DOHH2 (cell line): ENCODE measurements at regions not wholly inside any gene's neighbourhood (a gene's known extent, or its start where the extent isn't known, plus 50 kb on each side); places are given as distances from the start of the nearest gene placed in this dataset.

Experiments
- H3F3A ChIP-seq: fragments of 200-600 bp; sonication (generic), shearing (Covaris generic); 2 replicates; pipeline ENCODE4 v1.6.0; 2016; ENCODE audit warnings: antibody characterized with exemption, mild to moderate bottlenecking; ENCODE audit not compliant: control insufficient read depth, insufficient read depth
- H3K27ac ChIP-seq: fragments of 200-600 bp; sonication (generic); 2 replicates; pipeline ENCODE4 v1.5.1; 2014; ENCODE audit warnings: low read depth, mild to moderate bottlenecking, low read length, moderate library complexity
- H3K27me3 ChIP-seq: fragments of 200-600 bp; sonication (generic); 2 replicates; pipeline ENCODE4 v1.6.1; 2014; ENCODE audit warnings: mild to moderate bottlenecking, low read length, mixed read lengths; ENCODE audit not compliant: control insufficient read depth
- H3K36me3 ChIP-seq: fragments of 200-600 bp; sonication (generic); 2 replicates; pipeline ENCODE4 v1.6.1; 2014; ENCODE audit warnings: mild to moderate bottlenecking, low read length, moderate library complexity, mixed read lengths; ENCODE audit not compliant: control insufficient read depth
- H3K4me1 ChIP-seq: fragments of 200-600 bp; sonication (generic); 2 replicates; pipeline ENCODE4 v1.6.1; 2014; ENCODE audit warnings: mild to moderate bottlenecking, low read length, mixed read lengths; ENCODE audit not compliant: control insufficient read depth
- H3K4me2 ChIP-seq: fragments of 200-600 bp; sonication (generic); 2 replicates; pipeline ENCODE4 v1.6.0; 2014; ENCODE audit warnings: mild to moderate bottlenecking, low read length, moderate library complexity
- H3K4me3 ChIP-seq: fragments of 200-600 bp; sonication (generic); 2 replicates; pipeline ENCODE4 v1.5.1; 2014; ENCODE audit warnings: mild to moderate bottlenecking, low read length, mixed read lengths
- H3K79me2 ChIP-seq: fragments of 200-600 bp; sonication (generic); 2 replicates; pipeline ENCODE4 v1.6.1; 2014; ENCODE audit warnings: mild to moderate bottlenecking, low read length, mixed read lengths; ENCODE audit not compliant: control insufficient read depth
- H3K9me2 ChIP-seq: fragments of 200-600 bp; sonication (generic); replicated peaks from 2 replicates; pipeline ENCODE4 v1.6.1; 2014; ENCODE audit warnings: mild to moderate bottlenecking, low read length, mixed read lengths; ENCODE audit not compliant: control insufficient read depth
- H3K9me3 ChIP-seq: fragments of 200-600 bp; sonication (generic); 2 replicates; pipeline ENCODE4 v1.6.1; 2014; ENCODE audit warnings: antibody characterized with exemption, low read length, mixed read lengths; ENCODE audit not compliant: control insufficient read depth, insufficient read depth
- H4K20me1 ChIP-seq: fragments of 200-600 bp; sonication (generic); 2 replicates; pipeline ENCODE4 v1.6.0; 2014; ENCODE audit warnings: low read depth, mild to moderate bottlenecking, antibody characterized with exemption, low read length, moderate library complexity; ENCODE audit not compliant: control insufficient read depth, insufficient read depth
- EZH2phosphoT487 ChIP-seq: fragments of 200-600 bp; sonication (generic); IDR thresholded peaks from 2 replicates; pipeline ENCODE4 v1.6.1; 2017; ENCODE audit warnings: borderline replicate concordance, mild to moderate bottlenecking, antibody characterized with exemption, low read length, moderate library complexity, mixed read lengths
- TF ChIP-seq, protein P1 (sequence below): fragments of 200-600 bp; sonication (generic); IDR thresholded peaks from one replicate; pipeline ENCODE4 v1.5.1; 2014; ENCODE audit warnings: antibody characterized with exemption, mild to moderate bottlenecking, low read depth, low read length; ENCODE audit not compliant: poor library complexity, severe bottlenecking

DNA sequence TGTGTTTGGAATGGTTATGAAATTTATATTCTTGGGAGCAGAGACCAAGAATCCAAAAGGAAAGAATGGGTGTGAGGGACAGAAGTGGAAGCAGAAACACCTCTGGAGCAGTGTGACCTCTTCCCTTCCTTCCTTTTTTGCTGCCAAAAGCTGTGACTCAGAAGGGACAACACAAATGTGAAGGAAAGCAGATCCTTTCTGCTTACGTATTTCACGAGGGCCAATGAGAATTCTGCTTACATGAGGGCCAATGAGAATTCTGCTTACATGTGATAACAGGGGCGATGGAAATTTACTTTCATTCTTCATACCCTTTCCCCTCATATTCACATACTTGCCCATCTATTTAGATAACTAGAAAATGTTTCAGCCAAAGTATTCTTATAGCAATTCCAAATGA lies 404.6 kb downstream of the PRDM5 start:
- no peak overlapping the region for H3K4me2 ChIP-seq

DNA sequence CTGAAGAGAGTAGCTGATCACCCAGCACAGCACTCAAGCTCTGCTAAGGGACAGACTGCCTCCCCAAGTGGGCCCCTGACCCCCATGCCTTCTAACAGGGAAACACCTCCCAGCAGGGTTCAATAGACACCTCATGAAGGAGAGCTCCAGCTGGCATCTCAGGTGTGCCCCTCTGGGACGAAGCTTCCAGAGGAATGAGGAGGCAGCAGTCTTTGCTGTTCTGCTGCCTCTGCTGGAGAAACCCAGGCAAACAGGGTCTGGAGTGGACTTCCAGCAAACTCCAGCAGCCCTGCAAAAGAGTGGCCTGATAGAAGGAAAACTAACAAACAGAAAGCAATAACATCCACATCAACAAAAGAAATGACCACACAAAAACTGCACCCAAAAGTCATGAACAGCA lies 412.8 kb downstream of the PRDM5 start:
- Histone ChIP-seq H3K4me2 (no peak overlapping the region), H4K20me1 (no peaks in the 10 kb centered on the region), H3K4me3 (no peak overlapping the region), H3K4me1 (no peaks in the 10 kb centered on the region), H3K36me3 (no peaks in the 10 kb centered on the region), H3K27me3 (no peaks in the 10 kb centered on the region), H3K9me2 (no peaks in the 10 kb centered on the region), H3K27ac (no peak overlapping the region), H3K79me2 (no peaks in the 10 kb centered on the region), H3F3A (no peaks in the 10 kb centered on the region), H3K9me3 (no peaks in the 10 kb centered on the region)
- TF ChIP-seq, protein P1, sequence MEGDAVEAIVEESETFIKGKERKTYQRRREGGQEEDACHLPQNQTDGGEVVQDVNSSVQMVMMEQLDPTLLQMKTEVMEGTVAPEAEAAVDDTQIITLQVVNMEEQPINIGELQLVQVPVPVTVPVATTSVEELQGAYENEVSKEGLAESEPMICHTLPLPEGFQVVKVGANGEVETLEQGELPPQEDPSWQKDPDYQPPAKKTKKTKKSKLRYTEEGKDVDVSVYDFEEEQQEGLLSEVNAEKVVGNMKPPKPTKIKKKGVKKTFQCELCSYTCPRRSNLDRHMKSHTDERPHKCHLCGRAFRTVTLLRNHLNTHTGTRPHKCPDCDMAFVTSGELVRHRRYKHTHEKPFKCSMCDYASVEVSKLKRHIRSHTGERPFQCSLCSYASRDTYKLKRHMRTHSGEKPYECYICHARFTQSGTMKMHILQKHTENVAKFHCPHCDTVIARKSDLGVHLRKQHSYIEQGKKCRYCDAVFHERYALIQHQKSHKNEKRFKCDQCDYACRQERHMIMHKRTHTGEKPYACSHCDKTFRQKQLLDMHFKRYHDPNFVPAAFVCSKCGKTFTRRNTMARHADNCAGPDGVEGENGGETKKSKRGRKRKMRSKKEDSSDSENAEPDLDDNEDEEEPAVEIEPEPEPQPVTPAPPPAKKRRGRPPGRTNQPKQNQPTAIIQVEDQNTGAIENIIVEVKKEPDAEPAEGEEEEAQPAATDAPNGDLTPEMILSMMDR: no peak
- TF ChIP-seq EZH2phosphoT487: no peak

More for the DNA sequence above, 404.6 kb downstream of the PRDM5 start:
- Histone ChIP-seq H3K9me2 (no peaks in the 10 kb centered on the region), H3K27me3 (no peaks in the 10 kb centered on the region), H3F3A (no peaks in the 10 kb centered on the region), H3K4me1 (no peaks in the 10 kb centered on the region), H3K4me3 (no peak overlapping the region), H3K9me3 (no peaks in the 10 kb centered on the region), H3K79me2 (no peaks in the 10 kb centered on the region), H3K27ac (no peak overlapping the region), H4K20me1 (no peaks in the 10 kb centered on the region), H3K36me3 (no peaks in the 10 kb centered on the region)
- TF ChIP-seq, protein P1: no peak
- TF ChIP-seq EZH2phosphoT487: no peak

DNA sequence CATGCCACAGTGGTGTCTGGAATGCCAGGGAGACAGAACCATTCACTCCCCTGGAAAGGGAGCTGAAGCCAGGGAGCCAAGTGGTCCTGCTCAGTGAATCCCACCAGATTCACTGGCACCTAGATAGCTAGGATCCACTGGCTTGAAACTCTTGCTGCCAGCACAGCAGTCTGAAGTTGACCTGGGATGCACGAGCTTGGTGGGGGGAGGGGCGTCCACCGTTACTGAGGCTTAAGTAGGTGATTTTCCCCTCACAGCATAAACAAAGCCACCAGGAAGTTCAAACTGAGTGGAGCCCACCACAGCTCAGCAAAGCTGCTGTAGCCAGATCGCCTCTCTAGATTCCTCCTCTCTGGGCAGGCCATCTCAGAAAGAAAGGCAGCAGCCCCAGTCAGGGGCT lies 413.3 kb downstream of the PRDM5 start:
- Histone ChIP-seq H3K27ac (no peak overlapping the region), H3K4me2 (no peak overlapping the region), H4K20me1 (no peaks in the 10 kb centered on the region), H3K36me3 (no peaks in the 10 kb centered on the region), H3K27me3 (no peaks in the 10 kb centered on the region), H3K4me3 (no peak overlapping the region), H3K9me2 (no peaks in the 10 kb centered on the region), H3F3A (no peaks in the 10 kb centered on the region), H3K79me2 (no peaks in the 10 kb centered on the region), H3K9me3 (no peaks in the 10 kb centered on the region), H3K4me1 (no peaks in the 10 kb centered on the region)
- TF ChIP-seq EZH2phosphoT487: no peak
- TF ChIP-seq, protein P1: no peak

DNA sequence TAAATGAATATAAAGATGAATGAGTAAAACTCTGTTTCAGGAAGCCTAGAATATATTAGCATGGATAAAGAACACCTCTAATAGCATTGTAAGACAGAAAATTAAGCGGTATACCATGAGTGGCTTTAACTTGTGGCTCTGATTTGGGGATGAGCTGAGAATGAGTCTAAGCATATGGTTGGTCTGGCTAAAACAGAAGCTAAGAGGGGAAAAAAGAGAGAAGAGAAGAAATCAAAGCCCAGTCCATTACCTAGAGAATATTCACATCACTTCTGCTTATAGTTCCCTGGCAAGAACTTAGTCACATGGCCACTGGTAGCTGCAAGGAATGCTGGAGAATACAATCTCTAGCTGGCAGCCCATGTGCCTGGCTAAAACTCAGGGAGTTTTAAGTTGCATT lies 414.5 kb downstream of the PRDM5 start:
- H3K27me3 ChIP-seq: no peaks in the 10 kb centered on the region
- no peaks in the 10 kb centered on the region for H3K9me3 ChIP-seq
- H3K4me2 ChIP-seq: no peak overlapping the region
- no peak overlapping the region for H3K4me3 ChIP-seq
- H3K79me2 ChIP-seq: no peaks in the 10 kb centered on the region
- H3F3A ChIP-seq: no peaks in the 10 kb centered on the region
- H4K20me1 ChIP-seq: no peaks in the 10 kb centered on the region
- TF ChIP-seq, protein P1: no peak
- TF ChIP-seq EZH2phosphoT487: no peak
- no peaks in the 10 kb centered on the region for H3K4me1 ChIP-seq
- no peaks in the 10 kb centered on the region for H3K9me2 ChIP-seq
- H3K27ac ChIP-seq: no peak overlapping the region
- no peaks in the 10 kb centered on the region for H3K36me3 ChIP-seq
